PC-9 (cell line): ENCODE measurements at regions not wholly inside any gene's neighbourhood (a gene's known extent, or its start where the extent isn't known, plus 50 kb on each side); places are given as distances from the start of the nearest gene placed in this dataset.

Experiments
- CTCF ChIP-seq: fragments of 200-600 bp; sonication (generic); conservative IDR thresholded peaks from 2 replicates; pipeline ENCODE4 v1.6.1; 2017; ENCODE audit warnings: mixed run types, antibody characterized with exemption, mild to moderate bottlenecking, moderate library complexity
- EZH2 ChIP-seq: fragments of 200-600 bp; sonication (generic); IDR thresholded peaks from 2 replicates; pipeline ENCODE4 v1.8.0; 2017; ENCODE audit warnings: antibody characterized with exemption, low read depth

GRCh38 chr3:43194490-43195114 lies 88.7 kb upstream of the POMGNT2 start:
- TF ChIP-seq CTCF (no peak), EZH2 (no peak)
